ENCODE measurements at regions not wholly inside any gene's neighbourhood (a gene's known extent, or its start where the extent isn't known, plus 50 kb on each side); places are given as distances from the start of the nearest gene placed in this dataset.
"Not testable (repeated sequence)": the region's sequence is repeated elsewhere in the genome, so short reads cannot be mapped to it uniquely, and the experiment has no call there.

GRCh38 chr2:95730813-95731212, 139.0 kb downstream of the TRIM43 start:
- Histone ChIP-seq H3K27me3 (ENCODE audit: control insufficient read depth, insufficient read depth, low read length) (peaks cover 31% of the 10 kb centered on the region), H3K4me1 (ENCODE audit: control insufficient read depth, insufficient read depth, low read length) (no peaks in the 10 kb centered on the region), H3K36me3 (ENCODE audit: insufficient read depth, low read length) (no peaks in the 10 kb centered on the region), H3K4me3 (ENCODE audit: low read length) (no peak overlapping the region), H3K9ac (ENCODE audit: low read depth, low read length) (no peak overlapping the region), H3K9me3 (replicated peaks; ENCODE audit: low read length) (no peaks in the 10 kb centered on the region), H3K4me2 (ENCODE audit: low read length) (no peak overlapping the region)

DNA sequence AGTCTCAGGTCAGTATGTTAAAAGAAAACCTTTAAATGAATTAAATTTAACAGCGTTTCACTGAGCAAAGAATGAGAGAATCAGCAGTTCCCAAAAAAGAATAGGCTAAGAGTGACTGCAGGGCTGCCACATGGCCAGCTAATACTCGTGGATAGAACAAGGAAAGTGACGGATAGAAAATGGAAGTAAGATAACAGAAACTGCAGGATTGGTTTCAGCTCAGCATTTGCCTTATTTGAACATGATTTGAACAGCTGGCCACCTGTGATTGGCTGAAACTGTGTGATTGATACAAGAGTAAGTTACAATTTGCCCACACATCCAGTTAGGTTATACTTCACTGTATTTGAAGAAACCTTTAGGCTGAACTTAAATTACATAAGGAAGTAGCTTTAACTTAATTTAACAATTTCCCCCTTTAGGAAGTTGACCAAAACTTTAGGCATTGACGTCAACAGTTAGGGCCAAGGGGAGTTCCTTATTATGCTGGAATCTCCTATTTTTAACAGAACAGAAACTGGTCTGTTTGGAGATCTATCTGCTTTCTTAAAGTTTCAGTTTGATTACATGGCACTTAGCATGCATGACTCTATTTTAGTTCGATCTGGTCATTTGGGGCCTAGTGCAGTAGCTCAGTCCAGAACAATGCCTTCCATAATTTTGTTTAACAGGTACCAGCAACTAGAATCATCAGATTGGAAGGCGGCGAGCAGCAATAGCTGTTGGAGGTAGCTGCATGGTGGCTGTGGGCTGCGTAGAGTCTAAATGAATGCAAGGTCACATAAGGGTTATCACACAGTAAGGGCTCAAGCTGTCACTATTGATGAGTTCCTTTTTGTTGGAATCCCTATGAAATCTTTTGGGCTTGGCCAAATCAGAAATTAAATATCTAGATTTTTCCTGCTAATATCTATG, 143.4 kb downstream of the TRIM43 start:
- H3K9me3 ChIP-seq (replicated peaks; ENCODE audit: low read length): no peaks in the 10 kb centered on the region

GRCh38 chr2:95738301-95738700, 146.5 kb downstream of the TRIM43 start:
- H3K4me2 ChIP-seq (ENCODE audit: low read length): no peak overlapping the region

More for the DNA sequence above, 143.4 kb downstream of the TRIM43 start:
- H3K9ac ChIP-seq (ENCODE audit: low read depth, low read length): no peak overlapping the region
- no peaks in the 10 kb centered on the region for H3K36me3 ChIP-seq (ENCODE audit: insufficient read depth, low read length)
- no peak overlapping the region for H3K4me3 ChIP-seq (ENCODE audit: low read length)
- H3K27me3 ChIP-seq (ENCODE audit: control insufficient read depth, insufficient read depth, low read length): peaks cover 44% of the 10 kb centered on the region
- no peak overlapping the region for H3K4me2 ChIP-seq (ENCODE audit: low read length)
- H3K4me1 ChIP-seq (ENCODE audit: control insufficient read depth, insufficient read depth, low read length): no peaks in the 10 kb centered on the region

GRCh38 chr2:95752126-95752525, 160.3 kb downstream of the TRIM43 start:
- H3K4me1 ChIP-seq (ENCODE audit: control insufficient read depth, insufficient read depth, low read length); H3K4me2 ChIP-seq (ENCODE audit: low read length): not testable (repeated sequence)

More at GRCh38 chr2:95738301-95738700, 146.5 kb downstream of the TRIM43 start:
- H3K36me3 ChIP-seq (ENCODE audit: insufficient read depth, low read length): no peaks in the 10 kb centered on the region
- no peaks in the 10 kb centered on the region for H3K9me3 ChIP-seq (replicated peaks; ENCODE audit: low read length)
- no peak overlapping the region for H3K4me3 ChIP-seq (ENCODE audit: low read length)
- peaks cover 48% of the 10 kb centered on the region for H3K27me3 ChIP-seq (ENCODE audit: control insufficient read depth, insufficient read depth, low read length)
- no peaks in the 10 kb centered on the region for H3K4me1 ChIP-seq (ENCODE audit: control insufficient read depth, insufficient read depth, low read length)
- H3K9ac ChIP-seq (ENCODE audit: low read depth, low read length): no peak overlapping the region

DNA sequence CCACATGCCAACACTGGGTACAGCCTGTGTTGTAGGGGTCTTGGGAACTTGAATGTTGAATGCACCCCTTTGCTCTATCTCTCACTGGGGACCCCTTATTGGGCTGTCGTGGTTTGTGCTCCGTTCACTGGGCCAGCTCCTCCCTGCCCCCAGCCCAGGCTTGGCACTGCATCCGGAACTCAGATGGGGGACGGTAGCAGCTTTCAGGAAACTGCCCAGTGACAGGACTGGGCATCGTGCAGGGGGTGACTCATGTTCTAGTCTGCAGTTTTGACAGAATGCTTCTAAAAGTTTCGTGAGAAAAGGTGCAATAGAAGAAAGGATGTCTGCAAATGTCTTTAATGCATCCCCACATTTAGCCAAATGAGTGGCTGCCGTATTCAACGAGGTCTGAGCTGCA, 162.0 kb downstream of the TRIM43 start:
- not testable (repeated sequence) for H3K9me3 ChIP-seq (replicated peaks; ENCODE audit: low read length); H3K27me3 ChIP-seq (ENCODE audit: control insufficient read depth, insufficient read depth, low read length); H3K9ac ChIP-seq (ENCODE audit: low read depth, low read length); H3K4me1 ChIP-seq (ENCODE audit: control insufficient read depth, insufficient read depth, low read length); H3K4me3 ChIP-seq (ENCODE audit: low read length); H3K36me3 ChIP-seq (ENCODE audit: insufficient read depth, low read length)
- H3K4me2 ChIP-seq (ENCODE audit: low read length): peak overlapping the region; percentile 9

More at GRCh38 chr2:95752126-95752525, 160.3 kb downstream of the TRIM43 start:
- H3K9ac ChIP-seq (ENCODE audit: low read depth, low read length); H3K4me3 ChIP-seq (ENCODE audit: low read length); H3K9me3 ChIP-seq (replicated peaks; ENCODE audit: low read length); H3K27me3 ChIP-seq (ENCODE audit: control insufficient read depth, insufficient read depth, low read length); H3K36me3 ChIP-seq (ENCODE audit: insufficient read depth, low read length): not testable (repeated sequence)

- not testable (repeated sequence) for H3K9ac ChIP-seq (ENCODE audit: low read depth, low read length); H3K4me3 ChIP-seq (ENCODE audit: low read length); H3K9me3 ChIP-seq (replicated peaks; ENCODE audit: low read length); H3K27me3 ChIP-seq (ENCODE audit: control insufficient read depth, insufficient read depth, low read length); H3K36me3 ChIP-seq (ENCODE audit: insufficient read depth, low read length); H3K4me1 ChIP-seq (ENCODE audit: control insufficient read depth, insufficient read depth, low read length)
- H3K4me2 ChIP-seq (ENCODE audit: low read length): peak overlapping the region; percentile 9
Measured at GRCh38 chr2:95754213-95754612, 162.4 kb downstream of the TRIM43 start.

GRCh38 chr2:95754819-95755563, 163.2 kb downstream of the TRIM43 start:
- H3K4me3 ChIP-seq (ENCODE audit: low read length); H3K9me3 ChIP-seq (replicated peaks; ENCODE audit: low read length); H3K4me2 ChIP-seq (ENCODE audit: low read length); H3K4me1 ChIP-seq (ENCODE audit: control insufficient read depth, insufficient read depth, low read length); H3K36me3 ChIP-seq (ENCODE audit: insufficient read depth, low read length); H3K9ac ChIP-seq (ENCODE audit: low read depth, low read length); H3K27me3 ChIP-seq (ENCODE audit: control insufficient read depth, insufficient read depth, low read length): not testable (repeated sequence)

DNA sequence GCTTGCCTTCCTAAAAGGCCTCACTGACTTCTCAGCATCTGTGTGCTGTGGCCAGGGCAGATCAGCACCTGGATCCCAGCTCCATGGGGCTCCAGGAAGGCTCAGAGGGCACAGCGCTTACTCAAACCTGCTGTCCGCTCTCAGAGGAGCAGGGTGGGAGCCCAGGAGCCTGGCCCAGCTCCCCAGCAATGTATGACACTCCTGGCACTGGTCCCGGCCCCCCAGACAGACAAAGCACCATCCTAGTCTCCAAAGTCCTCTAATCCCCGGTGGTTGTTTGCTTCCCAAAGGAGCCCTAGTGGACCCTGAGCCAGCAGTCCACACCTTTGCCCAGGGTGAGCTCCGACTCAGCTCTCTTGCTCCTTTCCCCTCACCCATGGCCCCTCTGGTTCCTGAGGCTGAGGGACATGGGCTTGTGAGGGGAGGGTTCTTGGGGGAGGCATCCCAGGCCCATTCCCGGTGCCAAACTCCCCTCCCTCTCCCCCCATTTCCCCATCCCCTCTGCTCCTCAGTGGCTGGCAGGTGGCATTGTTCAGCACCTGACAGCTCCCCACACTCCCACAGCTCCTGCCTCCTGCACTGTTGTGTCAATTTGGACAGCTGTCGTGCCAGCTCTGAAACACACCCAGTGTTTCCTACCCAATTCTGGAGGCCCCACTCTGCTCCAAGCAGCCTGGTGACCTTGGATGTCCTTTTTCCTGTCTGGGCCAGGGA, 164.3 kb downstream of the TRIM43 start:
- H3K4me3 ChIP-seq (ENCODE audit: low read length); H3K4me2 ChIP-seq (ENCODE audit: low read length); H3K9ac ChIP-seq (ENCODE audit: low read depth, low read length); H3K36me3 ChIP-seq (ENCODE audit: insufficient read depth, low read length); H3K9me3 ChIP-seq (replicated peaks; ENCODE audit: low read length); H3K27me3 ChIP-seq (ENCODE audit: control insufficient read depth, insufficient read depth, low read length): not testable (repeated sequence)
- peaks cover 17% of the 10 kb centered on the region for H3K4me1 ChIP-seq (ENCODE audit: control insufficient read depth, insufficient read depth, low read length)

DNA sequence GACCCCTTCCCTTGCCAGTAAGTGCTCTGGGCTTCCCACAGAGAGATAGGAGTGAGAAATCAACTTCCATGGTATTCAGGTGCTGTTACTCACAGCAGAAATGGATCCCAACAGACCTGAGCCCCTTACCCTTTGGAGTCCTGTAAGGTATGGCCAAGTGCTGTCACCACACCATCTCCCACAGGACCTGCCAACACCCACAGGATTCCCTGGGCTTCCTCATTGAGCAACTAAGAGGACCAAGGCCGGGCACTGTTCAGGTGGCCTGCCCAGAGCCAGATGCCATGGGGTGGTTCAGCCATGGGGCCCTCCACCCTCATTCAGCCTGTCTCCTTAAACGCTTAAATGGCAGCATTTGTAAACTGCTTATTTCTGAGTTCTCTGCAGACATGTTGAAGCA, 166.2 kb downstream of the TRIM43 start:
- no peak overlapping the region for H3K4me2 ChIP-seq (ENCODE audit: low read length)
- H3K9ac ChIP-seq (ENCODE audit: low read depth, low read length): no peak overlapping the region
- no peak overlapping the region for H3K4me3 ChIP-seq (ENCODE audit: low read length)
- H3K4me1 ChIP-seq (ENCODE audit: control insufficient read depth, insufficient read depth, low read length): peaks cover 21% of the 10 kb centered on the region
- H3K27me3 ChIP-seq (ENCODE audit: control insufficient read depth, insufficient read depth, low read length): no peaks in the 10 kb centered on the region
- no peaks in the 10 kb centered on the region for H3K36me3 ChIP-seq (ENCODE audit: insufficient read depth, low read length)
- H3K9me3 ChIP-seq (replicated peaks; ENCODE audit: low read length): no peaks in the 10 kb centered on the region

DNA sequence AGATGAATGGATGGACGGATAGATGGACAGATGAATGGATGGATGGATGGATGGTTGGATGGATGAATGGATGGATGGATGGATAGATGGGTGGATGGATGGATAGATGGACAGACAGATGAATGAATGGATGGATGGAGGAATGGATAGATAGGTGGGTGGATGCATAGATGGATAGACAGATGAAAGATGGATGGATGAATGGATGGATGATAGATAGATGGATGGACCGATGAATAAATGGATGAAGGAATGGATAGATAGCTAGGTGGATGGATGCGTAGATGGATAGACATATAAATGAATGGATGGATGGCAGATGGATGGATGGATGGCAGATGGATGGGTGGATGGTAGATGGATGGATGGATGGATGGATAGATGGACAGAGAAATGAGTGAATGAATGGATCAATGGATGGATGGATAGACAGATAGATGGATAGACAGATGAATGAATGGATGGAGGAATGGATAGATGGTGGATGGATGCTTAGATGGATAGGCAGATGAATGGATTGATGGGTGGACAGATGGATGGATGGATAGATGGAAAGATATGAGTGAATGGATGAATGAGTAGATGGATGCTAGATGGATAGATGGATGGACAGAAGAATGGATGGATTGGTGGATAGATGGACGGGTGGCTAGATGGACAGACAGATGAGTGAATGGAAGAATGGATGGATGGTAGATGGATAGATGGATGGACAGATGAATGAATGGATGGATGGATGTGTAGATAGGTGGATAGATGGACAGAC, 167.9 kb downstream of the TRIM43 start:
- Histone ChIP-seq H3K27me3 (ENCODE audit: control insufficient read depth, insufficient read depth, low read length) (no peaks in the 10 kb centered on the region), H3K4me1 (ENCODE audit: control insufficient read depth, insufficient read depth, low read length) (peaks cover 12% of the 10 kb centered on the region), H3K4me3 (ENCODE audit: low read length) (no peak overlapping the region), H3K4me2 (ENCODE audit: low read length) (no peak overlapping the region), H3K9ac (ENCODE audit: low read depth, low read length) (no peak overlapping the region), H3K36me3 (ENCODE audit: insufficient read depth, low read length) (no peaks in the 10 kb centered on the region), H3K9me3 (replicated peaks; ENCODE audit: low read length) (no peaks in the 10 kb centered on the region)
